HT1080 (cell line): ENCODE measurements at regions not wholly inside any gene's neighbourhood (a gene's known extent, or its start where the extent isn't known, plus 50 kb on each side); places are given as distances from the start of the nearest gene placed in this dataset.
"Not testable (repeated sequence)": the region's sequence is repeated elsewhere in the genome, so short reads cannot be mapped to it uniquely, and the experiment has no call there.

Experiments used
- DNase-seq: peaks from one replicate; pipeline ENCODE4 v3.0.0-alpha.2; 2015; ENCODE audit warnings: low read depth

- not testable (repeated sequence) for DNase-seq
Measured at GRCh38 chr4:189733507-189733906, 207.2 kb upstream of the FRG1 start.

DNA sequence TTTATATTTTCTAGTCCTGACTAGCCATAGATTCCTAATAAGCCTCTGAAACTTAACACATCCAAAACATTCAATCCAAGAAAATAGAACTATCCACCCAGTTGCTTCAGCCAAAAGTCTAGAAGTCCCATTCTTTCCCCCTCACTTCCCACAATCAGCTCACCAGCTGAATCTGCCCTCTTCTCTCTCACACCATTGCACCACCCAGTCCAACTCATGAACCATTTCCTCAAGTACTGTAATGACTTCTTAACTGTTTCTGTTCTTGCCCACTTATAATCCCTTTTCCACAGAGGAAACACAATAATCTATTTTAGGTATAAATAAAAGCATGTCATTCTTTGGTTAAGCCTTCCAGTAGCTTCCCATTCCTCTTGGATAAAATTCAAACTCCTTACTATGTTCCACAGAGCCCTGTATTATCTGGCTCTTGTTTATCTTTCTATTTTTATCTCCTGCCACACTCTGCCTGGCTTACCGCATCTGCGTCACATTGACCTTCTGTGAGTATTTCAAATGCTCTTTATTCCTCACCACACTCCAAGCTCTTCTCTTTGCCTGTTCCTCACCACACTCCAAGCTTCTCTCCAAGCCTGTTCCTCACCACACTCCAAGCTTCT is 205.9 kb upstream of the FRG1 start:
- peak; percentile 66 for DNase-seq

DNA sequence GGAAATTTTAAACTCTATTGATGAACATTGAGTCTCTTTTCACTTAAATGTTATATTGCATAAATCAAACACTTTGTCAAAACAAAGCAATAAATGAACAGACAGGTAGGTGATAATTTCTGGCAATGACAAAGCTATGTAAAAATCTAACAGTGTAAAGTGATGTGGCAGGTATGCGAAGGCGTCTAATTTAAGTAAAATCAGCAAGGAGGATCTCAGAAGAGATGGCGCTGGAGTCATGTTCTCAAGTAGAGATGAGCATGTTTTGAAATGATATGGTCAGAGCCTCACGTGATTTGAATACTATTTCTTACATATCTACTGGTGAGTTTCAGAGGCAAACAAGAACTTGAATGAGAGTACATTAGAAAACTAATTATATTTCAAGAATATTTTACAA is 204.0 kb upstream of the FRG1 start:
- not testable (repeated sequence) for DNase-seq

DNA sequence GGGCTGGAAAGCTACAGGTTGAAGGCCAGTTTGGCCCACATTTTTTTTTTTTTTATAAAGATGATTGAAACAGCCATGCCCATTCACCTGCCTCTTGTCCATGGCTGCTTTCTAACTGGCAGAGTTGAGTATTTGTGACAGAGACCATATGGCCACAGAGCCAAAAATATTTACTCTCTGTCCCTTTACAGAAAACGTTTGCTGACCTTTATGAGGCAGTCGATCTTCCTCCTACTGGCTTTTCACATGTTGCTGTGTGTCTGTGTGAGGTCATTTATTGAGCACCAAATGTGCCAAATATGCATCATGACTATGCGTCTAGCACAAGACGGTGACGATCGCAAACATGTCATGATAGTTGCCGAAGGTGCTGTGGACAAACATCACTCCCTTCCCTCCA is 200.6 kb upstream of the FRG1 start:
- DNase-seq = not testable (repeated sequence)

DNA sequence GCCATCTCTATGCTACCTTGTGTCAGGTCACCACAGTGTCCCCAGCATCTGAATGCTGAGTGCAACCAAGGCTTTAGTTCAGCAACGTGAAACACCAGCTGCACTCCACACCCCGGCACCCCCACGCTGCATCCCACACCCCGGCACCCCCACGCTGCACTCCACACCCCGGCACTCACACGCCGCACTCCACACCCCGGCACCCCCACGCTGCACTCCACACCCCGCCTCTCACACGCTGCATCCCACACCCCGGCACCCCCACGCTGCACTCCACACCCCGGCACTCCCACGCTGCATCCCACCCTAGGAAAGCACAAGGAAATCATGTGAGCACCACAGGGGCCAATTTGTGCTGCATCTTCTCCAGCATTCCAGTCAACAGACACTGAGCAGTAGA is 199.8 kb upstream of the FRG1 start:
- no peak for DNase-seq

GRCh38 chr4:189753092-189753491 is 187.6 kb upstream of the FRG1 start:
- not testable (repeated sequence) for DNase-seq

- DNase-seq = no peak
Measured at GRCh38 chr4:189763583-189763982, 177.1 kb upstream of the FRG1 start.

GRCh38 chr4:189765301-189765700 is 175.4 kb upstream of the FRG1 start:
- DNase-seq = no peak

DNA sequence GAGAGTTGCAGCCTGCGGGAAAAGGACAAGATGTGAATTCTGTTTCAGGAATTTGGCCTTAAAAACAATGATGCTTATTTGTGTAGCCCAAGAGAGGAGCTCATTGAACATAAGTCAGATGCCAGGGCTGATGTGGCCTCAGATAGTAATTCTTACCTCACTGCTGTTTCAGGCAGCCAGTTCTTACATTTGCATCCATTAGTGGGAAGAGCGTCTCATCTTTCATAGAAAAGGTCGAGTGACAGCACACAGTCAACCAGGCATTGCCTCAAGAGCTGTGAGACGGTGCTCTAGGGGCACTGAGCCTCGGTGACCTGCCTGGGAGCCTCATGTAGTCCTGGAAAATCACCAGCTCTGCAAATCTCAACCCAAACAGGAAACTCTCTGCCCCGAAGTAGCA is 174.9 kb upstream of the FRG1 start:
- no peak for DNase-seq

DNA sequence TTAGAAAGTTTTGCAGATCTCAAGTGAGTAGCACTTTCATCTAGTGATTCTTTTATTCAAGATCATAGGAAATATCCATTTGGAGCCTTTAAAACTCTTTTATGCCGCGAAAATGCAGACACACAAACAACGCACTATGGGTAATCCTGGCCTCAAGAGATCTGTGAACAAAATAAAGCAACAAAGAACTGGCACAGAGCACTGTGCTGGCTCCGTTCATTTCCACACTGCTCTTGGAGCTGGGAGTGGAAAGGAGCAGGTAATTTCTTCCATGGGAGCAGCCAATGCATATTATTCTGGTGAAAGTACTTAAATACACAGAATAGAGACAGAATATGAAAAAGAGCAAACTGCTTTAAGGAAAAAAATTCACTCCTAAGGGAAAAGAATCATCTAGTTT is 172.7 kb upstream of the FRG1 start:
- no peak for DNase-seq

- no peak for DNase-seq
Measured at GRCh38 chr4:189769131-189769530, 171.5 kb upstream of the FRG1 start.

- DNase-seq = peak; percentile 45
Measured at GRCh38 chr4:189771696-189772361, 168.8 kb upstream of the FRG1 start.

- DNase-seq = peak; percentile 59
Measured at GRCh38 chr4:189773909-189774308, 166.8 kb upstream of the FRG1 start.

- DNase-seq = no peak
Measured at GRCh38 chr4:189779281-189779980, 161.2 kb upstream of the FRG1 start.

- DNase-seq = no peak
Measured at GRCh38 chr4:189780391-189780790, 160.3 kb upstream of the FRG1 start.

GRCh38 chr4:189784651-189785050 is 156.0 kb upstream of the FRG1 start:
- DNase-seq = no peak

DNA sequence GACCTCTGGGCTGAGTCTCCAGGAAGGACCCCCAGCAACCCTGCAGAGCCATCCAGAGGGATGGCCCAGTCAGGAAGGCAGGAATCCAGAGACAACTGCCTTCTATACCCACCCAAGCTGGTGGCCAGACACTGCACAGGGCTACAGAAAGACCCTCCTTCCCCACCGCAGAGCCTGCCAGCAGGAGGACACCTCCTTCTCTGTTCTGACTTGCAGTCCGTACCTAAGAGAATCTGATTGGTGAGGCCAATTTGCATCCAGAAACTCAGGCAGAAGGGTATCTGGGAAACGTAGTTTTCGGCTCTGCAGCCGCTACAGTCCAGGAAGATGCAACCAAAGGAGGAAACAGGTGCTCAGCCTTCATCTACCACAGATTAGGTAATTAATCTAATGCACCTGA is 155.4 kb upstream of the FRG1 start:
- DNase-seq = no peak

DNA sequence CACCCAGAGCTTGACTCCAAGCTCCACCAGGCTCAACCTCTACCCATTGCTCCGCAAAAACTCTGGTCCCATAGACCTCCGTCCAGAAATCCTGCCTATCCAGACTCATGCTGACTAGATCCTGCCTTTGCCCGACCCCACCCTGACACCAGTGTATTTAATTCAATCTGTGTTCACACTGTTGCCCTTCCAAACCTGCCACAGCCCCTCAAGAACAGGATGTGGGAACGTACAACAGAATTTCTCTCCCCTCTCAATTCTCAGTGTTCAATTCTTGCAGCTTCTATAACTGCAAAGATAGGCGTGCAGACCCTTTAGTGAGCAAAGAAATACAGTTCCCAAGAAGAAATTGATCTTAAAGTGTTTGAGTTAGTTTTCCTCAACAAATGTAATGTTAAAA is 154.2 kb upstream of the FRG1 start:
- DNase-seq = no peak

GRCh38 chr4:189787216-189788031 is 153.2 kb upstream of the FRG1 start:
- DNase-seq = no peak

GRCh38 chr4:189792924-189793618 is 147.6 kb upstream of the FRG1 start:
- DNase-seq = peak; percentile 68

- DNase-seq = no peak
Measured at GRCh38 chr4:189800545-189801088, 140.1 kb upstream of the FRG1 start.
